B cell (primary cell): ENCODE measurements at regions not wholly inside any gene's neighbourhood (a gene's known extent, or its start where the extent isn't known, plus 50 kb on each side); places are given as distances from the start of the nearest gene placed in this dataset.

ENCODE experiments used
- EZH2 ChIP-seq: IDR thresholded peaks from 2 replicates; pipeline ENCODE4 v1.6.1; 2012; ENCODE audit warnings: borderline replicate concordance, low read depth, mild to moderate bottlenecking, moderate library complexity, low read length; ENCODE audit not compliant: insufficient read depth, poor library complexity, severe bottlenecking
- TF ChIP-seq, protein P1 (sequence below): fragments of 200-600 bp; IDR thresholded peaks from one replicate; pipeline ENCODE4 v1.8.0; 2022; ENCODE audit warnings: antibody characterized with exemption, mild to moderate bottlenecking

DNA sequence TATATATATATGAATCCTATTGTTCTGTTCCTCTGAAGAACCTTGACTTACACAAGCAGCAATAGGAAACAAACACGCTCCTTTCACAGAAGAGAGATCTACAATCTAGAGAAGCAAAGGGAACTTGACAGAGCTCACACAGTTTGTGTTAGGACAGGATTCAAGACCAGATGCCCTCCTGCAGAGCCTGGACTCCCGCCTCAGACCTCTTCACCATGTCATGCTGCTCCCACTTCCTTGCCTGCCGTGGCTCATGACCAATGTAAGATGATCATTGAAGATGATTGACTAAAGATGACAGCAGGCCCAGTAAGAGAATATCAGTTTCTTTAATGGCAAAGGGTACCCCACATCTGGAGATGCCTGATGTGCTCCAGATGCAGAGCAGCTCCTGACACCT, 111.2 kb upstream of the AGAP1 start:
- TF ChIP-seq, protein P1, sequence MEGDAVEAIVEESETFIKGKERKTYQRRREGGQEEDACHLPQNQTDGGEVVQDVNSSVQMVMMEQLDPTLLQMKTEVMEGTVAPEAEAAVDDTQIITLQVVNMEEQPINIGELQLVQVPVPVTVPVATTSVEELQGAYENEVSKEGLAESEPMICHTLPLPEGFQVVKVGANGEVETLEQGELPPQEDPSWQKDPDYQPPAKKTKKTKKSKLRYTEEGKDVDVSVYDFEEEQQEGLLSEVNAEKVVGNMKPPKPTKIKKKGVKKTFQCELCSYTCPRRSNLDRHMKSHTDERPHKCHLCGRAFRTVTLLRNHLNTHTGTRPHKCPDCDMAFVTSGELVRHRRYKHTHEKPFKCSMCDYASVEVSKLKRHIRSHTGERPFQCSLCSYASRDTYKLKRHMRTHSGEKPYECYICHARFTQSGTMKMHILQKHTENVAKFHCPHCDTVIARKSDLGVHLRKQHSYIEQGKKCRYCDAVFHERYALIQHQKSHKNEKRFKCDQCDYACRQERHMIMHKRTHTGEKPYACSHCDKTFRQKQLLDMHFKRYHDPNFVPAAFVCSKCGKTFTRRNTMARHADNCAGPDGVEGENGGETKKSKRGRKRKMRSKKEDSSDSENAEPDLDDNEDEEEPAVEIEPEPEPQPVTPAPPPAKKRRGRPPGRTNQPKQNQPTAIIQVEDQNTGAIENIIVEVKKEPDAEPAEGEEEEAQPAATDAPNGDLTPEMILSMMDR, result no peak
- no peak for TF ChIP-seq EZH2
